Activated T-cell treated with anti-CD3 and anti-CD28 coated beads, Interleukin-2, amount 50 U/mL, for 1 hour (primary cell): ENCODE measurements at regions not wholly inside any gene's neighbourhood (a gene's known extent, or its start where the extent isn't known, plus 50 kb on each side); places are given as distances from the start of the nearest gene placed in this dataset.

Experiments
- DNase-seq: peaks from one replicate; pipeline ENCODE4 v3.0.0-alpha.2; 2020

DNA sequence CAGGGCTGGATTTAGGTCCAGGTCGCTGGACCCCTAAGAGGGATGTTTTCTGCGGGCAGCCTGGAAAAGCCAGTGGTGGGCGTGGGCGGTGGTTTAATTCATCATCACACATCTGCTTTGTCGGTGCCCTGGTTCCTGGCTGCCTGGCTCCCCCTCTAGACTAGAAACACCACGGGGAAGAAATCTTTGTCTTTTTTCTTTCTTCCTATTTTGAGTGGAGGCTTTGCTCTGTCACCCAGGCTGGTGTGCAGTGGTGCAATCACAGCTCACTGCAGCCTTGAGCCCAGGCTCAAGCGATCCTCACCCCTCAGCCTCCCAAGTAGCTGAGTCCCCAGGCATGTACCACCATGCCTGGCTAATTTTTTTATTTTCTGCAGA is 86.6 kb upstream of the LINC01488 start:
- no peak for DNase-seq

DNA sequence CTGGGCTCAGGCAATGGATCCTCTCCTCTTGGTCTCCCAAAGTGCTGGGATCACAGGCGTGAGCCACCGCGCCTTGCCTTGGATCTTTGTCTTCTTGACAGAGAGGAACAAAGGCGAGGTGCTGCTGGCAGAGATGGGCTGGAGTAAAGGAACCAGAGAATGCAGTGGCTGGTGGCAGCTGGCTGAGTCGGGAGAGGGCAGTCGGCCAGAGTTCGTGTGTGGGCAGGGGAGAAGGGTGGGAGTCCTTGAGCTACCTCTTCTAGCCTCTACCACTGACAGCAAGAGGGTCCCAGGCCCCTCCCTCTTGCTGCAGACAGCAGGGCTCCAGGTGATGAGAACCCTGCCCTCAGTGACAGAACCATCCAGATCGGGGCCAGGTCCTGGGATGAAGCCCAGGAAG is 86.2 kb upstream of the LINC01488 start:
- no peak for DNase-seq

DNA sequence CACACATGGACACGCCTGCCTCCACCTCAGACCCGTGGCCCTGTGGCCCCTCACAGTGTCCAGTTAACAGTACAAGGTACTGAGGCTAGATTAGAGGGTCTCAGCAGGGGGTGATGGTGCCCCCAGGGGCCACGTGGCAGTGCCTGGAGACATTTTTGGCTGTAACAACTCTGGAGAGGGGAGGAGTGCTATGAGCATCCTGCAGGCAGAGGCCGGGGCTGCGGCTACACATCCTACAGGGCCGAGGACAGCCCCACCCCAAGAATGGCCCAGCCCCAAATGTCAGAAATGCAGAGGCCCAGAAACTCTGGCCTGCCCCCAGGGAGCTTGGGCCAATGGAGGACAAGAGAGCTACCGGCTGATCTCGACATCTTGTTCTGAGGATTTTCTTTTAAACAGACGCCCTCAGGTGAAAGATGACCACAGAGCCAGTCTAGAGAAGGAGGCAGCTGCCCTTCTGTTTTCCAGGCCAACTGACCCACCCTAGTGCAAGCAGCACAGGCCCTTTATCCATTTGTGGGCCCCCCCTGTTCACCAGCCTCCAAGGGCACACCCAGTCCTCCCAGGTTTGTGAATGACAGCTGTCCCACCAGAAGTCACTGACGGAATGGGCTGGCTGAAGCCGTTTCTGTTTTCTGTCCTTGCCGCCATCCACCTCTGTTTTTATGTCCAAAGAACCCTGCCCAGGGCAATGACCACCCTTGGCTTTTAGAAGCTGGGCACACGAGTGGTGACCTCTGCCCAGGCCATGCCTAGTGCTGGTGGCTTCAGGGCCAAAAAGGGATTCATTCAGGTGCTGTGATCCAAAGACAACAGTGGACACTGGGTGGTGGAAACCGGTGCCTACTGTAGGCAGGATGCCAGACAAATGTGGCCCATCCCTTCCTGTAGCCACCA is 85.2 kb upstream of the LINC01488 start:
- no peak for DNase-seq

DNA sequence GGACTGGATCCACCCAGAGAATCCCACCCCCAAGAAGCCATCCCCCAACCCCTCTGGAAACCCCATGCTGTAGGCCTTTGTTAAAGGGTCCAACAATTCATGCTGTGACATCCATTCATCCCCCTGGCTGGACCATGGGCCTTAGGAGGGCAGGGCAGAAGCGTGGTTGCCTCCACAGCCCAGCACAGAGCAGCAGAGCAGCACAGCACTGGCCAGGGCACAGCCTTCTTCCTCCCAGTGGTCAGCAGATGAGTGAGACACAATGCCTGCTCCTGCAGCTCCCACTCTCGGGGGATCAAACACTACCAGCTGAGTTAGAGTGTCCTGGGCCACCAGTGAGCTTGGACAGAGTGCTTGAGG is 84.5 kb upstream of the LINC01488 start:
- no peak for DNase-seq

DNA sequence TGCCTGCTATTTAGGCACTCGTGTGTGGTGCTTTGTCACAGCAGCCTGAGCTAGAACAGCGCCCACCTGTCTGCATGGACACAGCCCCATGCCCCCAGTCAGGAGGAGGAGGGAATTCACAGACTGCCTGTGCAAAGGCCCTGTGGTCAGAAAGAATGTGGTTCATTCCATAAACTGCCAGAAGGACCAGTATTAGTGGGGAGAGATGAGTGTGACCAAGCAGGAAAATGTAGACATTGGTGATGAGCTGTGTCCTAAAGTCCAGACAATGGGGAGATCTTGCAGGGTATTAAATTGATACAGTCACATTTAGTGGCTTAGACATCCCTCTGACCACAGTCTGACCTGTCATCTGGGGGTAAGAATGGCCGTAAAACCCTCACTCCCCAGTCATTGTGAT is 83.7 kb upstream of the LINC01488 start:
- no peak for DNase-seq

DNA sequence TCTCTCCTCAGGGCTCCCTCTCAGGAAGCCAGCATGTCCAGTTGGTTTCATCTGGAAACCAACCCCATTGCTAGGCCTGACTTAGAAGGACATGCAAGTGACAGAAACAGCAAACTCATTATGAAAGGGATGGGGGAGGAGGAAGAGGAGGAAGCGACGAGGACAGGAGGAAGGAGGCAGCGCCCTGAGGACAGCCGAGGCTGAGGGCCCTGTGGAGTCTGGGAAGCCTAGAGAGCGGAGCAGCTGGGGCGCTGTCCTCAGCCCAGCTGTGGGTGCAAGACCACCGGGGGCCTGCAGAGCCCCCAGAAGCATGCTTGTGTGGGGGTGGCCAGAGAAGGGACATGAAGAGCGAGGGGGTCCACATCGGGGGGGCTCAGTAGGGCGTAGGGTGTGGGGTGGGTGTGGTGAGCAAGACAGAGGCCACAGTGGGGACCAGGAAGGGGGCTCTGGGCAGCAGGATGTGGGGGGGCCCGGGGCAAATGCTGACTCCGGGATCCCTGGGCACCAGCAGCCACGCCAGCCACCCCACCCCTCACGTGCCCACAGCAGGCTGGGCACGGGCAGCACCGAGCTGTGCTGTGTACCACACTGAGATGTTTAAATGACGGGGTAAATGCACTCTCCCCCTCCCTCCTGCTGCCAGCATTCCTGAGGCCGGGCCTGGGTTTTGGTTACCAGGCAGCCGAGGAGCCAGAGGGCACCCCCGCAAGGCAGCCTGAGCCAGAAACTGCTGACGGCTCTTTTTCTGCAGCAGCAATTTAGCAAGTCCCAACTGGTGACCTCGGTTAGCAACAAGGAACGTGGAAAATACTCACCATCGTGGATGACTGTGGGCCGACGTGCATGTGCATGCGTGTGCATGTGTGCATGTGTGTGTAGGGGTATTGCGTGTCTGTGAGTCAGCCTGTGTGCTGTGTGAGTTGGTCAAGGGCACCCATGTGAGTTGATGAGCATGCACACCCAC is 82.7 kb upstream of the LINC01488 start:
- DNase-seq, result no peak

DNA sequence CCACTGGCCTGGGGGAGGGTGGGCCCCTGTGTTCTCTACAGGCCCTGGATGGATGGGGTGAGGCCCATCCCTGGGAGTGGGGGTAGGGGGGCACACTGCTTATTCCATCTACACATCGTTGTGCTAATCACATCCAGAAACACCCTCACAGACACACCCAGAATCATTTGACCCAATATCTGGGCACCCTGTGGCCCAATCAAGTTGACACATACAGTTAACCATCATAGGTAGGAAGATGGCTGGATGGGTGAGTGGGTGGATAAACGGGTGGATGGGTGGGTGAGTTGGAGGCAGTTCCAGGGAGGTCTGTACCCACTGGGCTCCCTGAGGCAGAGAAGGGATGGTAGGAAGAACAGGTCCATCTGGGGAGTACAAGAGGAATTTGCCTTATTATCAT is 81.3 kb upstream of the LINC01488 start:
- no peak for DNase-seq

DNA sequence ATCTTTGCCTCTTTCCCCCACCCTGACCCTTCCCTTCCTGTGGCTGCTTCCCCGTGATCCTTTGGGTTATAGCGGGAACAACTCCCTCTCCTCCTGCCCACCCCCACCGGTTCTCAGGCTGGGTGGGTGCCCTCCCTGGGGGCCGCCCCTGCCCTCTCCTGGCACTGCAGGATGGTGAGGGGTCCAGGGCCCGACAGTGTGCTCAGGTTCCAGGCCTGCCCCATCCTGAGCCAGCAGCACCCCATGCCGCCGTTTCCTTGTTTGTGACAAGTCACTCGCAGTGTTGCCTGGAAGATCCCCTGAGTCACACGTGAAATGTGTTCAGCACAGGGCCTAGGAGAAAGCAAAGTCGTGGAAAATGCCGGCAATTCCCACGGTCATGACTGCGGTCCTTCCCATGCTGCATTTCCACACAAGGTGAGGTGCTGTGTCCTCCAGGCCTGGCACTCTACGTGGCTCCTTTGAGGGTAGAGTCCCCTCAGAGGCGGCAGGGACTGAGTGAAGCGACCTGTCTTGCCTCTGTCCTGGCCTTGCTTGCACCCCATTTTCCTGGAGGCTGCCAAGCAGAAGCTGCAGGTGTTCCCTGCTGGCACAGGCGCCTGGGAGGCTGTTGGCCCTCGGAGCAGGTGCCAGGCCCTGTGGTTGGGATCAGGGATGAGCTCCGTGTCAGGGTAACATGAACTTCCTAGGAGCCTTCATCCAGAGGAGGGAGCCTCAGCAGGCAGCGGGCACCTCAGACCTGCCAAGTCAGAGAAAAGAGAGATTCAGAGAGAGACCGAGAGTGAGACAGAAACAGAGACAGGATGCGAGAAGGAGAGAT is 80.5 kb upstream of the LINC01488 start:
- no peak for DNase-seq

DNA sequence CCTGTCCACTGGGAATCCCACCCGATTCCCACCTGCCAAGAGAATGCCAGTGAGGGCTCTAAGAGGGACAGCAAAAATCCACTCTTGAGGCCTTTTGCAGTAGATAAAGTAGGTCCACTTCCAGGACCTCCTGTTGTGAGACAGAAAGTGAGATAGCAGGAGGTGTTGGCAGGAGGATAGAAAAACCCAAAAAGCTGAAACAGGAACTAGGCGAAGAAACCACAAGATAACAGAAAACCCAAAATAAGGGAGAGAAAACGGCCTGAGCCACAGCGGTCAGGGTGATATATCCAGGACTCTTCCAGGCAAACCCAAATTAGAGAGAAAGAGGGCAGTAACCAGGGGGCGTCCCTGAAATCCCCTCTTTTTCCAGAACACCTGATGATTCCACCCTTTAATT is 79.7 kb upstream of the LINC01488 start:
- no peak for DNase-seq

DNA sequence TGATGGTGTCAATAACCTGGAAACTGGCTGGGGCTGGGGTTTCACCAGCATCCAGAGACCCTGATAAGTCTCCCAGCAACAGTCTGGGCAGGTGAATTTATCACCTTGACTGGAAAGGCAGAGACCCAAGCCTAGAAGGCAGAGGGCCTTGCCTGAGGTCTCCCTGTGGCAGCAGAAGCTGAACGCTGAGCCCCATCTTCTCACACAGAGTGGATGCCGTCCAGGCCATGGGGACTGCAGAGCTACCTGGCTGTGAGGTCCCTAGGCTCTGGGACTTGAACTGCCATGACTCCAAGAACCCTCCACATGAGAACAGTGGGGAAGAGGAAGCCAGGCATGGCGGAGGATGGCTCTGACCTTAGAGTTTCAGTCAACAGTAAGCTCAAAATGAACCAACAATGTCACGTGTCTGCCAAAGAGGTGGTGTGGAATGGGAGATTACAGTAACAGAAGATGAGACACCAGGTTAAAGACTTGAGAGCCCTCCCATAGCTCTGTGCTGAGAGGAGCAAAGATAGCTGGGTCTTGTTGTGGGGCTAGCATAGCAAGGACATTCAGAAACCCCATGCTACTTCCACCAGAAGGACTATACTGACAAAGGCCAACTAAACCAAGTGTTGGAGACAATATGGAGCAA is 79.1 kb upstream of the LINC01488 start:
- no peak for DNase-seq

DNA sequence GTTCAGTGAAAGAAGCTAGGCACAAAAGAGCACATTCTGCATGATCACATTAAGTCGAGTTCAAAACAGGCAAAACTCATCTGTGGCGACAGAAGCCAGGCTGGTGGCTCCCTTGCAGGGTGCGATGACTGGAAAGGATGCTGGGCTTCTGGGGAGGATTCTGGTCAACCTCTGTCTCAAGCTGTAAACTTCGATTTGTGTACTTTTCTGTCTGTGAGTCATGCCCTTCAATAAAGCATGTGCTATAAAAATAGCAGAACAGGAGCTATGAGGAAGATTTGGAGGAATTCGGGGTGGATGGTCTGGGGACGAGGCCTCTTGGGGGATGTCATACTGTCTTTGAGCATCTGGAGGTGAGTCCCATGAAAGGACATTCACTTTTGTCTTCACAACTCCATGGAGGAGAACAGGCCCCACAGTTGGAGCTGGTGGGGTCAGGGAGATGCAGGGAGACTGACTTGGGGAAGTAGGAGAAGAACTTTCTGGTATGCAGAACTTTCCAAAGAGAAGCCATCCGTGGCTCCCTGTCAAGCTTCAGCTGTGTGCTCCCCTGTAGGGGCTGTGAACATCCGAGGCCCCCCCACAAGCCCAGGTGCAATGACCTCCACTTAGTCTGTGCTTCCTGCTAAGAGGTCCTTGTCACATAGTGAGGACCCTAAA is 77.8 kb upstream of the LINC01488 start:
- no peak for DNase-seq

DNA sequence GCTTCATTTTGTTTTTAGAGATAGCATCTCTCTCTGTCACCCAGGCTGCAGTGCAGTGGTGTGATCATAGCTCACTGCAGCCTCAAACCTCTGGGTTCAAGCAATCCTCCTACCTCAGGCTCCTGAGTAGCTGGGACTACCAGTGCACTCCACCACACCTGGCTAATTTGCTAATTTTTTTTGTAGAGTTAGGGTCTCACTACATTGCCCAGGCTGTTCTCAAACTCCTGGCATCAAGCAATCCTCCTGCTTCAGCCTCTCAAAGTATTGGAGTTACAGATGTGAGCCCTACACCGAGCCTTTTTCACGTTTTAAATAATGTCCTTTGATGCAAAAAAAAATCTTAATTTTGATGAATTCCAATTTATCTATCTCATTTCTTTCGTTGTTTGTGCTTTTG is 75.4 kb upstream of the LINC01488 start:
- no peak for DNase-seq

DNA sequence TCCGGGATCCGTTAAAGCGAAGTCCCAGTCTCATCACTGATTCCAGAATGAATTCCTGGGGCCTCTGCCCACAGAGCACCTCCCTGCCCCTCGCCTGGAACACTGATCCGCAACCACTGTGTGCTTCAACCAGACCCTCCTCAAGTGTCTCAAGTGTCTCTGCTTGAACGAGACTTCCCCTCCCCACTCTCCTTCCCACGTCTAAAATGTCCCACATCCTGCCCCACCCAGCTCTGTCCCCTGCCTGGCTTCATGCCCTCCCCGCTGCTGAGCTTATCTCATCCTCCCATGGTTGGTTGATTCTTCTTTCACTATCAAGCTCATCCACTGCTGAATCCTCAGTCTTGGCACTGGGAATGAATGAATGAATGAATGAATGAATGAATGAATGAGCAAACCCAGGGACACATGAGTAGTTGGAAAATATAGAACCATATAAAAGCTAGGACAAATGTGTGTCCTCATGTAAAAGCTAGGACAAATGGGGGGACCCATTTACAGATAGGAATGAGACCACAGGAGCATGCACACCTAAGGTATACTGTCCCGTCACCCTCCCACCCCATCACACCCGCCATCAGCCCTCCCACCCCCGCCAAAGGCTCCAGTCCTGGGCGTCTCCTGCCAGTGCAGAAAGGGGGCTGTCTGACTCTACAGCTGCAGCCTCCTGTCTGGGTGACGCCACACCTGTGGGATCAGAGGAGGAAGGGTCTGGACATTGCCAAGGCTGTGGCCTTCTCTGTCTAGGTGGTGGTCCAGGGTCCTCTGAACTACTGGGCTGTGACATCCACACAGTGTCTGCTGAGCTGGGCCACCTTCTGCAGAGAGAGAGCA is 71.4 kb upstream of the LINC01488 start:
- DNase-seq, result no peak

DNA sequence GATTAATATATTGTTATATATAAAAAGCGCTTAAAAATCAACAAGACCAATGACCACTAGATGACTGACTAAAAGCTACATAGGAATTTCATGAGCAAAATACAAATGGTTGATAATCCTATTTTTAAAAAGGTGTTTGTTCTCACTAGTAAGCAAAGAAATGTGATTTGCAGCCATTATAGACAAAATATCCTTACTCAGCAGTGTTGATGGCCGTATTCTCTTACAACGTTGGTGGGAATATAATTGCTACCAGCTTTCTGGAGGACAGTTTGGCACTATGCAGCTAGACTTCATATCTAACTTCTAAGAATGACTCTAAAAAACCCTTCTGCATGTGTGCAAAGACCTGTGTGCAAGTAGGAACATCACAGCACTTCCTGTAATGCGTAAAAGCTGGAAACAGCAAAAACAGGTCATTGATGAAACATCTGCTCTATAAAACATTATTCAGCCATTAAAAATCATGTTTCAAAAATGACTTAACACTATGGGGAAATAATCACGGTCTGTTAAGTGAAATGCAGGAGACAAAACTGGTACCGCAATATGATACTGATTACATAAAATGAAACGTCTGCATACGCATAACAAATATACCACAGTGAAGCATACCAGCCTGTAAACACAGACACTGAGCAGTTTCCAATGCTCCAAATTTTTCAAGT is 70.1 kb upstream of the LINC01488 start:
- no peak for DNase-seq

DNA sequence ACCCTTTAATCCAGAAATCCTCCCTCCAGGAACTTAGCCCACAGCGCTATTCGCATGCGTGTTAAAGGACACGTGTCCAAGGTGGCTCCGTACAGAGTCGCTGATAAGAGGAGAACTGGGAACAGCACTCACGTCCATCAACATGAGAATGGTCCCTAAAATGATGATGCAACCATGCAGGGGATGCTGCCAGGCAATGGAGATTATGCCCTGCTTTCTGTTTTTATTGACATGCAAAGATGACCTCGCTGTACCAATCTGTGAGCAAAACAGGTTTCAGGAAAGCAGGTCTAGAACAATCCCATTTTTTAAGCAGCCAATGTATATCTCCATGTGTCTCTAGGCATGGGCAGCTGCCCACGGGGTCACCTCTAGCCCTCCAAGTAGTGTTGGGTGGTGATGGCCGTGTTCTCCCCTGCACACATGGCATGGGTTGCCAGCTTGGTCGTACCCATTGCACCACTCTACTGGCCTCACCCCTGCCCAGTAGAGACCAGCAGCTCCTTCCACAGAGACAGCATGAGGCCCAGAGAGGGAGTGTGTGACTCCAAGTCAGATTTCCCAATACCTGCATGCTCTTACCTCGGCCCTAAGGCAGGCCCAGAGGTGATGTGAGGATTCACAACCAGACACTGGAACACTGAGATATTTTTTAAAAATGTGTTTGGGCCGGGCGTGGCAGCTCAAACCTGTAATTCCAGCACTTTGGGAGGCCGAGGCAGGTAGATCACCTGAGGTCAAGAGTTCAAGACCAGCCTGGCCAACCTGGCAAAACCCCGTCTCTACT is 68.3 kb upstream of the LINC01488 start:
- DNase-seq, result no peak

DNA sequence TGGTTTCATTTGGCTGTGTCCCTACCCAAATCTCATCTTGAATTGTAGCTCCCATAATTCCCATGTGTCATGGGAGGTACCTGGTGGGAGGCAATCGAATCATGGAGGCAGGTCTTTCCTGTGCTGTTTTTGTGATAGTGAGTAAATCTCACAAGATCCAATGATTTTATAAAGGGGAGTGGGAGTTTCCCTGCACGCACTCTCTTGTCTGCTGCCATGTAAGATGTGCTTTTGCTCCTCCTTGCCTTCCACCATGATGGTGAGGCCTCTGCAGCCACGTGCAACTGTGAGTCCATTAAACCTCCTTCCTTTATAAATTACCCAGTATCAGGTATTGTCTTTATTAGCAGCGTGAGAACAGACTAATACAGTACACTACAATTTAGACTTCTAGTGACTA is 67.5 kb upstream of the LINC01488 start:
- DNase-seq, result no peak

DNA sequence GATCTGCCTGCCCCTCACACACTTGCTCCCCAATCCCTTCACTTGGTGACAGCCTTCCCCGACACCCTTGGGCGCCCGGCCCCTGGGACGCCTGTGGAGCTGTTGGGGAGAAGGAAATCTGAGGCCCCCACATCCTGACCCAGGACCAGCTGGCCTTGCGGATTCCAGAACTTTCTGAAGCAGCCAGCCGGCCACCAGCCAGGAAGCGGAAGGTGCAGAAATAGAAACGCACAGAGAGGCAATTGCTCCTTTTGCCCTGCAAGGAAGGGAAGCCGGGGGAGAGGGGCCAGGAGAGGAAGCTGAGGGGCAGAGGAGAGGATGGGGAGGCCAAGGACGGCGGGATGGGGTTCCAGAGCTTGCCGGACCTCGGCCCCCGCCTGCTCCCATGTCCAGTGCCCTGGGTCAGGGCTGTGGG is 66.7 kb upstream of the LINC01488 start:
- DNase-seq, result no peak

DNA sequence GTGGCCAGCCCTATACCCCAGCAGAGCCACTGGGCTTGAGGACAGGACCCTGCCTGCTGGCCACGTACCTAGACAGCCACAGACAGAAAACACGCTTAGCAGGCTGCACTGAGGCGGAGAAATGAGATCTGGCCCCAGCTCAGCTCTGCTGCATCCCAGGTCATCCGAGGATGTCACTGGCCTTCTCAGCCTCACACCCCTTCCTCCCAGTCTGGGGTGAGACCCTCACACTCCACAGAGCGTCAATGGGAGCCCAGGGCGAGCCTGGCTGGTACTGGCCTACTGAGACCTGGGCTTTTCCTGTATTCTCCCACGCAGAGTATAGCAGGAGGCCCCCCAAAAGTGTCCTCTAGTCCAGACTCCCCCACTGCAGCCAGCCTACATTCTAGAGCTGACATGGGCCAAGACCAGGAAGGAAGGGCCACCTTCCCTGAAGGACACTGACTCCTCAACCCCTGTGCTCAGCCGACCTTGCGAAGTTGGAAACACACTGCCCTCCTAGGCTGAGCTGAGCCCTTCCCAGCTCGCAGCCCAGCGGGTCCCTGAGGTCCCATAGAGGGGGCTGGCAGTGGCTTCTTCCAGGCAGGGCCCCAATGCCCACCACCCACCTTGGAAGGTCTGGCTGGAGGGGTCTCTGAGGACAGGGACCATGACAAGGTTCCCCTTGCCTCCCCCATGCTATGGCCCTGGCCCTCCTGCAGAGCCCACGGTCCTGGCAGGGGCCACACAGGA is 65.9 kb upstream of the LINC01488 start:
- DNase-seq, result no peak

DNA sequence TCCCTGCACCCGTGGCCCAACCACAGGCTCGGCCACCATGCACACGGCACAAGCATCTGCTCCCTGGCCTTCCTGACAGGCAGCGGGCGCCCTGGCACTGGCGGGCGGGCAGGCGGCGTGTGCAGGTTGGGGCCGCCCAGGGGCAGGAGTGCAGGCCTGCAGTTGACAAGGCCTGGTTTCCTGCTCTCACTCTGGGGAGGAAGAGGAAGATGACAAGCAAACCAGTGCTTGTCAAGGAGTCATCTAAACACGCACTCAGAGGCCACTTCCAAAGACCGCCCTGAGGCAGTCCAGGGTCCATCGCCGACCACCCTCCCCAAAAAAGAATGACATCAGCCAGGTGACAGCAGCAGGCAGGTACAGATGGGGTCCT is 65.3 kb upstream of the LINC01488 start:
- DNase-seq, result no peak
